ENCODE measurements at regions not wholly inside any gene's neighbourhood (a gene's known extent, or its start where the extent isn't known, plus 50 kb on each side); places are given as distances from the start of the nearest gene placed in this dataset.

DNA sequence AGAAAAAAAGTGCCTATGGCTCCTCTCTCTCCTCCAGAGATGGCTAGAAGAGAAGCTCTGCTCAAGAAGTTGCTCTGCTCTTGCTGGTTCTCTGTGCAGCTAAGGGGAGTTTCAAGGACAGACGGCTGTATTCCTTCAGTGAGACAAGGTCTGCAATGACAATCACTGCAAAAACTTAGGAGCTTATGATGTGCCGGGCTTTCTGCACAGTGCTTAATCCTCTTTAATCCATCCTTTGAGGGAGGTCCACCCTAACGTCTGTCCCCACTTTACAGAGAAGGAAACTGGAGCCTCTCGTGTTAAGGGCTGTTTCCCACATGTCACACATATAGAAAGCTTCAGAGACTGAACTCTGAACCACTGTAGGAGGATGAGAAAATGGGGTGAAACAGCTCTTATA, 260.6 kb downstream of the MEX3B start:
- TF ChIP-seq, protein P1, sequence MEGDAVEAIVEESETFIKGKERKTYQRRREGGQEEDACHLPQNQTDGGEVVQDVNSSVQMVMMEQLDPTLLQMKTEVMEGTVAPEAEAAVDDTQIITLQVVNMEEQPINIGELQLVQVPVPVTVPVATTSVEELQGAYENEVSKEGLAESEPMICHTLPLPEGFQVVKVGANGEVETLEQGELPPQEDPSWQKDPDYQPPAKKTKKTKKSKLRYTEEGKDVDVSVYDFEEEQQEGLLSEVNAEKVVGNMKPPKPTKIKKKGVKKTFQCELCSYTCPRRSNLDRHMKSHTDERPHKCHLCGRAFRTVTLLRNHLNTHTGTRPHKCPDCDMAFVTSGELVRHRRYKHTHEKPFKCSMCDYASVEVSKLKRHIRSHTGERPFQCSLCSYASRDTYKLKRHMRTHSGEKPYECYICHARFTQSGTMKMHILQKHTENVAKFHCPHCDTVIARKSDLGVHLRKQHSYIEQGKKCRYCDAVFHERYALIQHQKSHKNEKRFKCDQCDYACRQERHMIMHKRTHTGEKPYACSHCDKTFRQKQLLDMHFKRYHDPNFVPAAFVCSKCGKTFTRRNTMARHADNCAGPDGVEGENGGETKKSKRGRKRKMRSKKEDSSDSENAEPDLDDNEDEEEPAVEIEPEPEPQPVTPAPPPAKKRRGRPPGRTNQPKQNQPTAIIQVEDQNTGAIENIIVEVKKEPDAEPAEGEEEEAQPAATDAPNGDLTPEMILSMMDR (IDR thresholded peaks at IDR 0.05), result no peak
- Mint-ChIP-seq H3K4me1 (ENCODE audit: low read depth) (no peaks in the 10 kb centered on the region), H3K9me3 (ENCODE audit: low read depth) (peaks cover 4% of the 10 kb centered on the region), H3K27me3 (ENCODE audit: low read depth) (no peaks in the 10 kb centered on the region), H3K4me3 (ENCODE audit: unreplicated experiment) (no peak overlapping the region), H3K27ac (ENCODE audit: unreplicated experiment) (no peak overlapping the region), H3K36me3 (ENCODE audit: low read depth) (no peaks in the 10 kb centered on the region)
- no peak for DNase-seq (ENCODE audit: low spot score)

DNA sequence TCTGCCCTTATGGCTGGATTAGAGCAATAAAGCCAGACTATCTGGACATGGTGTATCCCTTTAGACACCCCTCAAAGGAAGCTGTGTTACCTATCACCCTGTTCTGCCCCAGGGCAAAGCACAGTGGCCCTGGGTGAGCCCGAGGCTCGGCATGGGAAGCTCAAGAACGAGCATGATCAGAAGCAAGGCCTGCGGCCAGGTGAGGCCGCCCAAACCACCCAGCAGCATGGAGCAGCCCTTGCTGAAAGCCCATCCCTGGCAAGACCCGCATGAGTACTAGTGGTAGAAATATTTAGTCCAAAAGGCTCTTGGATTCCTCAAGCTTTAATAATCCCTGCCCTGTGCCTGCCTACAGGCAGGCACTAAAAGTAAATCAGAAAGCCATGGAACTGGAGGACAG, 261.1 kb downstream of the MEX3B start:
- Mint-ChIP-seq H3K27me3 (ENCODE audit: low read depth) (no peaks in the 10 kb centered on the region), H3K36me3 (ENCODE audit: low read depth) (no peaks in the 10 kb centered on the region), H3K4me1 (ENCODE audit: low read depth) (no peaks in the 10 kb centered on the region), H3K4me3 (ENCODE audit: unreplicated experiment) (no peak overlapping the region), H3K9me3 (ENCODE audit: low read depth) (peaks cover 4% of the 10 kb centered on the region), H3K27ac (ENCODE audit: unreplicated experiment) (no peak overlapping the region)
- TF ChIP-seq, protein P1 (IDR thresholded peaks at IDR 0.05), result no peak
- no peak for DNase-seq (ENCODE audit: low spot score)

DNA sequence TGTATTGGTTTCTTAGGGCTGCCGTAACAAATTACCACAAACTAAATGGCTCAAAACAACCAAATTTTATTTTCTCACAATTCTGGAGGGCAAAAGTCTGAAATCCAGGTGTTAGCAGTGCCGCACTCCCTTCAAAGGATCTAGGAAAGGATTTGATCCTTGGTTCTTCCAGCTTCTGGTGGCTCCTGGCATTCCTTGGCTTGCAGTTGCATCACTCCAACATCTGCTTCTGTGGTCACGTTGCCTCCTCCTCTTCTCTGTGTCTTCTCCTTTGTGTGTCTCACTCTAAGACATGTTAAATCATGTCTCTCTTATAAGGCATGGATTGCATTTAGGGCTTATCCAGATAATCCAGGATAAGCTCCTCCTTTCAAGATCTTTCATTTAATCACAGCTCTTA, 262.2 kb downstream of the MEX3B start:
- Mint-ChIP-seq H3K9me3 (ENCODE audit: low read depth) (peaks cover 4% of the 10 kb centered on the region), H3K36me3 (ENCODE audit: low read depth) (no peaks in the 10 kb centered on the region), H3K4me1 (ENCODE audit: low read depth) (no peaks in the 10 kb centered on the region), H3K4me3 (ENCODE audit: unreplicated experiment) (no peak overlapping the region), H3K27me3 (ENCODE audit: low read depth) (no peaks in the 10 kb centered on the region), H3K27ac (ENCODE audit: unreplicated experiment) (no peak overlapping the region)
- no peak for DNase-seq (ENCODE audit: low spot score)
- TF ChIP-seq, protein P1 (IDR thresholded peaks at IDR 0.05), result no peak

DNA sequence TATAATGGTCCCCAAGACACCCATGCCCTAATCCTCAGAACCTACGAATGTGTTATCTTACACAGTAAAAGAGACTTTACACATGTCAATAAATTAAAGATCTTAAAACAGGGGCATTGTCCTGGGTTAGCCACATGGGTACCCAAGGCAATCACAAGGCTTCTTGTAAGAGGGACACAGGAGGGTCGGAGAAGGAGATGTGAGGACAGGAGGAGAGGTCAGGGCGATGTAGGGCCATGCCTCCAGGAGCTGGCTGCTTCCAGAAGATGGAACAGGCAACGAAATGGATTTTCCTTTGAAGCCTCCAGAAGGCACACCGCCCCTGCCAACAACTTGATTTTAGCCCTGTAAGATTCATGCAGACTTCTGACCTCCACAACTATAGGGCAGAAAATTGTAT, 262.7 kb downstream of the MEX3B start:
- Mint-ChIP-seq H3K27ac (ENCODE audit: unreplicated experiment) (no peak overlapping the region), H3K9me3 (ENCODE audit: low read depth) (peaks cover 4% of the 10 kb centered on the region), H3K4me1 (ENCODE audit: low read depth) (no peaks in the 10 kb centered on the region), H3K36me3 (ENCODE audit: low read depth) (no peaks in the 10 kb centered on the region), H3K27me3 (ENCODE audit: low read depth) (no peaks in the 10 kb centered on the region), H3K4me3 (ENCODE audit: unreplicated experiment) (no peak overlapping the region)
- DNase-seq (ENCODE audit: low spot score), result no peak
- TF ChIP-seq, protein P1 (IDR thresholded peaks at IDR 0.05), result no peak

- Mint-ChIP-seq H3K4me1 (ENCODE audit: low read depth) (no peaks in the 10 kb centered on the region), H3K4me3 (ENCODE audit: unreplicated experiment) (no peak overlapping the region), H3K27ac (ENCODE audit: unreplicated experiment) (no peak overlapping the region), H3K36me3 (ENCODE audit: low read depth) (no peaks in the 10 kb centered on the region), H3K27me3 (ENCODE audit: low read depth) (no peaks in the 10 kb centered on the region), H3K9me3 (ENCODE audit: low read depth) (peaks cover 4% of the 10 kb centered on the region)
- DNase-seq (ENCODE audit: low spot score), result no peak
- TF ChIP-seq, protein P1 (IDR thresholded peaks at IDR 0.05), result no peak
Observed at GRCh38 chr15:81781395-81781794, 264.4 kb downstream of the MEX3B start.

Measured in chondrocyte (in vitro differentiated cells).